GM23248 (cell line): ENCODE measurements at regions not wholly inside any gene's neighbourhood (a gene's known extent, or its start where the extent isn't known, plus 50 kb on each side); places are given as distances from the start of the nearest gene placed in this dataset.

Experiments
- DNase-seq: peaks from one replicate; pipeline ENCODE4 v3.0.0-alpha.2; 2015
- H2AFZ ChIP-seq: fragments of 200-600 bp; sonication (generic); 2 replicates; pipeline ENCODE4 v1.6.1; 2016; ENCODE audit warnings: antibody characterized with exemption
- H3F3A ChIP-seq: fragments of 200-600 bp; sonication (generic); 2 replicates; pipeline ENCODE4 v1.6.1; 2016; ENCODE audit warnings: mild to moderate bottlenecking, antibody characterized with exemption, mixed run types; ENCODE audit not compliant: insufficient read depth
- H3K27ac ChIP-seq: fragments of 200-600 bp; sonication (generic); 2 replicates; pipeline ENCODE4 v1.5.1; 2016; ENCODE audit warnings: mild to moderate bottlenecking
- H3K27me3 ChIP-seq: fragments of 200-600 bp; sonication (generic); replicated peaks from 2 replicates; pipeline ENCODE4 v1.6.1; 2016; ENCODE audit warnings: mild to moderate bottlenecking; ENCODE audit not compliant: insufficient read depth
- H3K36me3 ChIP-seq: fragments of 200-600 bp; sonication (generic); 2 replicates; pipeline ENCODE4 v1.6.1; 2016; ENCODE audit warnings: low read depth, mild to moderate bottlenecking
- H3K4me1 ChIP-seq: fragments of 200-600 bp; sonication (generic); 2 replicates; pipeline ENCODE4 v1.6.1; 2016; ENCODE audit warnings: mild to moderate bottlenecking; ENCODE audit not compliant: insufficient read depth
- H3K4me2 ChIP-seq: fragments of 200-600 bp; sonication (generic); one replicate; pipeline ENCODE4 v1.6.1; 2016; ENCODE audit warnings: mild to moderate bottlenecking; ENCODE audit not compliant: unreplicated experiment
- H3K4me3 ChIP-seq: fragments of 200-600 bp; sonication (generic); 2 replicates; pipeline ENCODE4 v1.5.1; 2016; ENCODE audit warnings: mild to moderate bottlenecking
- H3K79me2 ChIP-seq: fragments of 200-600 bp; sonication (generic); 2 replicates; pipeline ENCODE4 v1.6.1; 2016; ENCODE audit warnings: mild to moderate bottlenecking; ENCODE audit not compliant: insufficient read depth
- H3K9ac ChIP-seq: fragments of 200-600 bp; sonication (generic); 2 replicates; pipeline ENCODE4 v1.6.1; 2016; ENCODE audit warnings: mild to moderate bottlenecking
- H3K9me2 ChIP-seq: fragments of 200-600 bp; sonication (generic); 2 replicates; pipeline ENCODE4 v1.6.1; 2016; ENCODE audit warnings: mixed run types, mild to moderate bottlenecking, moderate library complexity; ENCODE audit not compliant: insufficient read depth
- H3K9me3 ChIP-seq: fragments of 200-600 bp; sonication (generic); one replicate; pipeline ENCODE4 v1.6.1; 2017; ENCODE audit warnings: low read depth
- H4K20me1 ChIP-seq: fragments of 200-600 bp; sonication (generic); 2 replicates; pipeline ENCODE4 v1.6.0; 2016; ENCODE audit not compliant: insufficient read depth
- EZH2 ChIP-seq: fragments of 200-600 bp; sonication (generic); IDR thresholded peaks from 2 replicates; pipeline ENCODE4 v1.6.1; 2018; ENCODE audit warnings: antibody characterized with exemption, mild to moderate bottlenecking; ENCODE audit not compliant: insufficient read depth, poor library complexity, severe bottlenecking
- EZH2phosphoT487 ChIP-seq: fragments of 200-600 bp; sonication (generic); IDR thresholded peaks from 2 replicates; pipeline ENCODE4 v1.6.1; 2018; ENCODE audit warnings: antibody characterized with exemption, moderate library complexity, mild to moderate bottlenecking, low read depth; ENCODE audit not compliant: insufficient read depth
- WGBS, 2 experiments: methylation state at CpG; one replicate each; pipeline ENCODE4 v1.1.6; 2015 to 2017; ENCODE audit warnings: low lambda C conversion rate in 2 of 2, low coverage in 1 of 2; ENCODE audit errors: missing lambda C conversion rate in 2 of 2; 5-methylcytosine and 5-hydroxymethylcytosine counted together
- in situ Hi-C: fragments of 300-500 bp; cut with MboI; formaldehyde crosslinking; loops from 2 replicates; pipeline ENCODE4 v1.15.0; 2020

DNA sequence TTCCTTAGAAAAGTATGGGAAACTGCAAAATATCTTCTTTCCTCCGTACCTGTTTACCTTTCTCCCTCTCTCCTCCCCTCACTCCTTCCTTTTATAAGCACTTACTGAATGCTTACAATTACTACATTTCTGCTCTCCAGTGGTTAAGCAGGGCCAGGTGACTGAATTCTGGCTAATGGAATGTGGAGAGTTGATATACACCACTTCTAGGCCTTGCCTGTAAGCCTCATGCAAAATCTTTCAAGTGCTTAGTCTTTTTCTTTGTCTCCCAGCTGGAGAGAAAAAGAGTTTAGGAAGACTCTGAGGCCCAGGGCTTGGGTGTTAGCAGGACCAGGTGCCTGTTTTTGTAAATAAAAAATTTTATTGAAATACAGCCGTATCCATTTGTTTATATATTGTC lies 77.7 kb upstream of the CACNA1E start:
- in situ Hi-C loops, result loop anchor here (25.0 kb wide), 1 partner anchor 193 kb away; no protein-coding TSS in a partner anchor
- TF ChIP-seq EZH2, result no peak
- no peak for TF ChIP-seq EZH2phosphoT487
- H3K4me1 ChIP-seq, result no peaks in the 10 kb centered on the region
- H2AFZ ChIP-seq, result no peak overlapping the region
- WGBS, 2 experiments, result 12 to 22% methylated on average over 2 of the region's 2 CpGs
- no peaks in the 10 kb centered on the region for H3F3A ChIP-seq
- H3K4me2 ChIP-seq, result no peak overlapping the region
- no peaks in the 10 kb centered on the region for H3K9me3 ChIP-seq
- H3K27ac ChIP-seq, result no peak overlapping the region
- H3K9ac ChIP-seq, result no peak overlapping the region
- no peaks in the 10 kb centered on the region for H3K36me3 ChIP-seq
- H3K4me3 ChIP-seq, result no peak overlapping the region
- H3K27me3 ChIP-seq, result no peaks in the 10 kb centered on the region
- no peak for DNase-seq
- no peaks in the 10 kb centered on the region for H3K79me2 ChIP-seq
- H4K20me1 ChIP-seq, result no peaks in the 10 kb centered on the region
- no peaks in the 10 kb centered on the region for H3K9me2 ChIP-seq

DNA sequence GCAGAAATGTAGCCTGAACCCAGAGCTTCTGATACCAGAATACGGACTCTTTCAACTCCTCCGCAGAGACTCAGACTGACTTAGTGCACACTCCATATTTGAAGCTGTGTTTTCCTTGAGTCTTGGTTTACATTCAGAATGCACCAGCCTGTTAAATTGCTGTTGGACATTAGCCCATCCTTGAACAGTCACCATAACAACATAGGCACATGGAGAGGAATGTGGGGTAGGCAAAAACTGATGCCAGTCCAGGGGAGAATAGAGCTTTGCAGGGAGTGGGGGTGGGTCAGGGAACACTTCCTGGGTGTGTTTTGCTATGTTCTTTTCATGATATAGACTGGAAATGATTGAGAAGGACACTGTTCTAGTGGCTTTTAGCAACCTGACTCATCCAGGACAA lies 76.3 kb upstream of the CACNA1E start:
- Histone ChIP-seq H3K9me3 (no peaks in the 10 kb centered on the region), H2AFZ (no peak overlapping the region), H3K4me2 (no peak overlapping the region), H4K20me1 (no peaks in the 10 kb centered on the region), H3K27me3 (no peaks in the 10 kb centered on the region), H3F3A (no peaks in the 10 kb centered on the region), H3K9ac (no peak overlapping the region), H3K79me2 (no peaks in the 10 kb centered on the region), H3K4me3 (no peak overlapping the region), H3K9me2 (no peaks in the 10 kb centered on the region), H3K36me3 (no peaks in the 10 kb centered on the region), H3K4me1 (no peaks in the 10 kb centered on the region), H3K27ac (no peak overlapping the region)
- in situ Hi-C loops, result loop anchor here (25.0 kb wide), 1 partner anchor 195 kb away; no protein-coding TSS in a partner anchor
- TF ChIP-seq EZH2, result no peak
- TF ChIP-seq EZH2phosphoT487, result no peak
- no peak for DNase-seq
- WGBS, 2 experiments, result 81 to 87% methylated on average over 2 of the region's 2 CpGs

DNA sequence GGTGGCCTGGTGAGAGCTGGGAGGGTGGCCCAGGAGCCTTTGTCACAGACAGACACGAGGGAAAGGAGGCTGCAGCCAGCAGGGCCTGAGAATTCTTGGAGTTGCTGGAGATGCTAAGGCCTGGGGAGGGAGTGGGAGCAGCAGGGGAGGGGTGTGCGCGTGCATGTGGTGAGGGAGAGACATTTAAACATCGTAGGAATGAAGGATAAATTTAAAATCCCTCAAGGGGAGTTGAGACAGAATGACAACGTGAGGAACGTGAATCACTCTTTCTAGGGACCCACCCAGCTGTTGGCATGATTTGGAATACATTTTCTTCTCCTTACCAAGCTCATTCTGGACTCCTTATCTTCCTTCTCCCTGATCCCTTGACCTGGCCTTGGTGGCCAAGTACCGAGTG lies 73.3 kb upstream of the CACNA1E start:
- Histone ChIP-seq H3K4me3 (no peak overlapping the region), H2AFZ (no peak overlapping the region), H3K4me1 (no peaks in the 10 kb centered on the region), H3K9me3 (no peaks in the 10 kb centered on the region), H3K79me2 (no peaks in the 10 kb centered on the region), H3F3A (no peaks in the 10 kb centered on the region), H3K27ac (no peak overlapping the region), H3K4me2 (no peak overlapping the region), H3K9me2 (no peaks in the 10 kb centered on the region), H3K27me3 (no peaks in the 10 kb centered on the region), H3K9ac (no peak overlapping the region), H4K20me1 (no peaks in the 10 kb centered on the region), H3K36me3 (no peaks in the 10 kb centered on the region)
- no peak for DNase-seq
- in situ Hi-C loops, result loop anchor here (25.0 kb wide), 1 partner anchor 198 kb away; no protein-coding TSS in a partner anchor
- WGBS, 2 experiments, result 24 to 33% methylated on average over 7 of the region's 7 CpGs
- no peak for TF ChIP-seq EZH2
- TF ChIP-seq EZH2phosphoT487, result no peak

DNA sequence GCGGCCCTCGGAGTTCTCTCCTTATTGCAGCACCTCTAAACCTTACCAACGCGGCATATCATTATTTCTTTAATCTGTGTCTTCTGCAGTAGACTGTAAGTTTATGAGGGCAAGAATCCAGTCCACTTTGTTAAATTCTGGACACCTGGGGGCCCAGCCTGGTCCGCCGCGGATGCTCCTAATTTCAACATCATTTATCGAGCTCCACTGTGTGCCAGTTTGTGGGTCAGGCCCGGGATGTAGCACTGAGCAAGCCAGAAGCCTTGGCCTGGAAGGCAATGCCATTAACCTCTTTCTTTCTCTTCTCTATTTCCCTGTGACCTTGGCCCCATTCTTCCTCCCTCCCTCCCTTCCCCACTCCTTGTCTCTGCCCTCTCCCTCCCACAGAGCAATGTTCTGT lies 70.6 kb upstream of the CACNA1E start:
- H3F3A ChIP-seq, result no peaks in the 10 kb centered on the region
- H3K79me2 ChIP-seq, result no peaks in the 10 kb centered on the region
- TF ChIP-seq EZH2phosphoT487, result no peak
- TF ChIP-seq EZH2, result no peak
- no peaks in the 10 kb centered on the region for H3K9me3 ChIP-seq
- in situ Hi-C loops, result loop anchor here (25.0 kb wide), 1 partner anchor 200 kb away; no protein-coding TSS in a partner anchor
- H3K9me2 ChIP-seq, result no peaks in the 10 kb centered on the region
- H3K36me3 ChIP-seq, result no peaks in the 10 kb centered on the region
- no peaks in the 10 kb centered on the region for H4K20me1 ChIP-seq
- H3K4me1 ChIP-seq, result no peaks in the 10 kb centered on the region
- no peak overlapping the region for H3K4me2 ChIP-seq
- H3K9ac ChIP-seq, result no peak overlapping the region
- no peak for DNase-seq
- H3K27ac ChIP-seq, result no peak overlapping the region
- WGBS, 2 experiments, result 60 to 62% methylated on average over 9 of the region's 9 CpGs
- H3K27me3 ChIP-seq, result no peaks in the 10 kb centered on the region
- no peak overlapping the region for H3K4me3 ChIP-seq
- no peak overlapping the region for H2AFZ ChIP-seq
